WERI-Rb-1 (cell line): ENCODE measurements at regions not wholly inside any gene's neighbourhood (a gene's known extent, or its start where the extent isn't known, plus 50 kb on each side); places are given as distances from the start of the nearest gene placed in this dataset.
"Not testable (repeated sequence)": the region's sequence is repeated elsewhere in the genome, so short reads cannot be mapped to it uniquely, and the experiment has no call there.

Experiments used
- DNase-seq: peaks from one replicate; pipeline ENCODE4 v3.0.0-alpha.2; 2020
- H3K27ac ChIP-seq: fragments of 250-450 bp; sonication (Bioruptor Pico); 2 replicates; pipeline ENCODE4 v1.5.1; 2020; ENCODE audit warnings: mild to moderate bottlenecking, moderate library complexity
- H3K27me3 ChIP-seq: fragments of 250-450 bp; sonication (Bioruptor Pico); 2 replicates; pipeline ENCODE4 v1.5.1; 2021; ENCODE audit warnings: mild to moderate bottlenecking, low read depth, moderate library complexity; ENCODE audit not compliant: insufficient read depth, severe bottlenecking
- H3K36me3 ChIP-seq: fragments of 250-450 bp; sonication (Bioruptor Pico); 2 replicates; pipeline ENCODE4 v1.5.1; 2020; ENCODE audit warnings: mild to moderate bottlenecking, moderate library complexity
- H3K4me3 ChIP-seq: 2 replicates; pipeline ENCODE4 v1.5.1; 2011; ENCODE audit warnings: low read depth, mild to moderate bottlenecking, control low read depth, low read length
- H3K9me3 ChIP-seq: fragments of 250-450 bp; sonication (Bioruptor Pico); 2 replicates; pipeline ENCODE4 v1.5.1; 2021; ENCODE audit warnings: mild to moderate bottlenecking, moderate library complexity; ENCODE audit not compliant: severe bottlenecking
- CTCF ChIP-seq: IDR thresholded peaks from 2 replicates; pipeline ENCODE4 v1.5.1; 2011; ENCODE audit warnings: low read depth, mild to moderate bottlenecking, control low read depth, inconsistent platforms, low read length

DNA sequence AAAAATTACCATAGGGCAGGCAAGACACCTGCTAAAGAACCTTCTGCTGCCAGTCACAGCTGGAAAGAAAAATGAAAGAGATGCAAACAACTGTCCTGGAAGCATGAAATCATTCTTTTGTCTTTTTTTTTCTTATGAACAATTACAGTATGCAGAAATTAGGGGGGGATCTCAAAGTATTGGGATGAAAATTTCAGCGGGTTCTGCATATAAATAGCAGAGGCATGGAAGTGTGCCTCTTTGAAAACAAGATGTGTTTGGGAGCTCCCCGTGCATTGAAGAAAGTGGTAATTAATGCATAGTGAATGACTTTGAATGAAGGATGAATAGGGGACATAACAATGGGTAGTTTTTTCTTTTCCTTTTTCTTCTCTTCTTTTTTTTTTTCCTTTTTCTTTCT, 431.2 kb downstream of the SOX2 start:
- no peak overlapping the region for H3K27ac ChIP-seq
- peaks cover 2% of the 10 kb centered on the region for H3K9me3 ChIP-seq
- TF ChIP-seq CTCF: no peak
- no peak for DNase-seq
- no peak overlapping the region for H3K4me3 ChIP-seq
- H3K36me3 ChIP-seq: no peaks in the 10 kb centered on the region
- H3K27me3 ChIP-seq: peaks cover 62% of the 10 kb centered on the region

DNA sequence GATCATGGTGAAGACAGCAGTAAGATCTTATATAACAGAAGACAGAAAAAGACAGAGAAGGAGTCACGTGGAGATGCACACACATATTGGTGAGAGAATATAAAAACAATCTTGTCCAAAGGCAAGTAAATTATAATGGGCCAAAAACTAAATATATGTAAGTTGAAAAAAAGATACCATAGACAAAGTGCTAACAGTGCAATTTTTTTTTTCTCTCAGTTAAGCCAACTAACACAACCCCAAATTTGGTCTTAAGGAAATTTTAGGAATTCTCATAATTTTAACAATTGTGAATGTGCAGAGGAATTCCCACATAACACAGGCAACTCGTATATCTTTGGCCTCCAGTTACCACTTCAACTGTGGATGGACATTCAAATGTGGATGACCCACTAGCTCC, 432.2 kb downstream of the SOX2 start:
- H3K27me3 ChIP-seq: peaks cover 58% of the 10 kb centered on the region
- no peak overlapping the region for H3K4me3 ChIP-seq
- no peak for DNase-seq
- no peaks in the 10 kb centered on the region for H3K36me3 ChIP-seq
- no peak overlapping the region for H3K27ac ChIP-seq
- peaks cover 2% of the 10 kb centered on the region for H3K9me3 ChIP-seq
- TF ChIP-seq CTCF: no peak

DNA sequence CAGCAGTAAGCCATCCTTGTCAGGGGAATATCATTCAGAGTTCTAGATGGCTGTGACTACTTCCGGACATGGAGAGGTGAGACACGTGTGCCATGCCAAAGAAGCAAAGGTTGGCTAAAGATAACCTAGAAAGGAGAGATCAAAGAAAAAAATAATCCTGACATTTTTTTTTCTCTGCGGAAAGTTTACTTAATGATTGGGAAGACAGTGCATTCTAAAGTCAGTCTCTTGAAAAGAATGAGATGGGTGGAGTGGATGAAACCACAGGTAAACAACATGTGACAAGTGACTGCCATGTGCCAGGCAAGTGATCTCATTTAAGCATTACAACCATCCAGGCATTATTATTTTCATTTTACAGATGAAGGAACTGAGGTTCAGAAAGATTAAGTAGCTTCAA, 436.6 kb downstream of the SOX2 start:
- no peak for DNase-seq
- H3K27ac ChIP-seq: no peak overlapping the region
- TF ChIP-seq CTCF: no peak
- H3K27me3 ChIP-seq: peaks cover 35% of the 10 kb centered on the region
- no peaks in the 10 kb centered on the region for H3K36me3 ChIP-seq
- no peak overlapping the region for H3K4me3 ChIP-seq
- peaks cover 5% of the 10 kb centered on the region for H3K9me3 ChIP-seq

- H3K27me3 ChIP-seq: peaks cover 30% of the 10 kb centered on the region
- no peak for DNase-seq
- no peaks in the 10 kb centered on the region for H3K36me3 ChIP-seq
- TF ChIP-seq CTCF: no peak
- peaks cover 5% of the 10 kb centered on the region for H3K9me3 ChIP-seq
- H3K27ac ChIP-seq: no peak overlapping the region
- no peak overlapping the region for H3K4me3 ChIP-seq
Observed at GRCh38 chr3:182149594-182149993, 437.9 kb downstream of the SOX2 start.

DNA sequence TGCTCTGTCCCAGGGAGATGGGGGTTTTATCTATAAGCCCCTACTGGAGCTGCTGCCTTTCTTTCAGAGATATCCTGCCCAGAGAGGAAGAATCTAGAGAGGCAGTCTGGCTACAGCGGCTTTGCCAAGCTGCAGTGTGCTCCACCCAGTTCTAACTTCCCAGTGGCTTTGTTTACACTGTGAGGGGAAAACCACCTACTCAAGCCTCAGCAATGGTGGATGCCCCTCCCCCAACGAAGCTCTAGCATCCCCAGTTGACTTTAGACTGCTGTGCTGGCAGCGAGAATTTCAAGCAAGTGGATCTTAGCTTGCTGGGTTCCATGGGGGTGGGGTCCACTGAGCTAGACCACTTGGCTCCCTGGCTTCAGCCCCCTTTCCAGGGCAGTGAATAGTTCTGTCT, 444.6 kb downstream of the SOX2 start:
- H3K27ac ChIP-seq, DNase-seq, H3K4me3 ChIP-seq, H3K36me3 ChIP-seq, H3K9me3 ChIP-seq: not testable (repeated sequence)
- H3K27me3 ChIP-seq: peaks cover 52% of the 10 kb centered on the region

GRCh38 chr3:182165234-182165633, 453.5 kb downstream of the SOX2 start:
- DNase-seq: no peak

More at GRCh38 chr3:182165234-182165633, 453.5 kb downstream of the SOX2 start:
- Histone ChIP-seq H3K27me3 (peaks cover 53% of the 10 kb centered on the region), H3K9me3 (no peaks in the 10 kb centered on the region), H3K27ac (no peak overlapping the region), H3K36me3 (no peaks in the 10 kb centered on the region), H3K4me3 (no peak overlapping the region)
- TF ChIP-seq CTCF: no peak
